ENCODE measurements at regions not wholly inside any gene's neighbourhood (a gene's known extent, or its start where the extent isn't known, plus 50 kb on each side); places are given as distances from the start of the nearest gene placed in this dataset.

GRCh38 chr2:136399667-136400289 is 281.8 kb upstream of the CXCR4 start:
- no peak for DNase-seq

GRCh38 chr2:136395582-136395981 is 277.6 kb upstream of the CXCR4 start:
- no peak for DNase-seq

GRCh38 chr2:136394136-136395060 is 276.4 kb upstream of the CXCR4 start:
- no peak for DNase-seq

GRCh38 chr2:136393514-136393913 is 275.6 kb upstream of the CXCR4 start:
- DNase-seq: no peak

- no peak for DNase-seq
Measured at GRCh38 chr2:136392897-136393505, 275.1 kb upstream of the CXCR4 start.

- no peak for DNase-seq
Measured at GRCh38 chr2:136389809-136390208, 271.9 kb upstream of the CXCR4 start.

- DNase-seq: peak; percentile 98
Measured at GRCh38 chr2:136386046-136386445, 268.1 kb upstream of the CXCR4 start.

GRCh38 chr2:136384531-136385303 is 266.8 kb upstream of the CXCR4 start:
- DNase-seq: peak; percentile 66

GRCh38 chr2:136383167-136383566 is 265.2 kb upstream of the CXCR4 start:
- no peak for DNase-seq

- no peak for DNase-seq
Measured at GRCh38 chr2:136381722-136382633, 264.0 kb upstream of the CXCR4 start.

GRCh38 chr2:136381245-136381644 is 263.3 kb upstream of the CXCR4 start:
- DNase-seq: no peak

- DNase-seq: peak; percentile 53
Measured at GRCh38 chr2:136378712-136379595, 261.0 kb upstream of the CXCR4 start.

GRCh38 chr2:136377423-136378382 is 259.8 kb upstream of the CXCR4 start:
- no peak for DNase-seq

- peak; percentile 68 for DNase-seq
Measured at GRCh38 chr2:136376798-136377211, 258.9 kb upstream of the CXCR4 start.

- no peak for DNase-seq
Measured at GRCh38 chr2:136376211-136376610, 258.3 kb upstream of the CXCR4 start.

GRCh38 chr2:136375017-136375901 is 257.3 kb upstream of the CXCR4 start:
- DNase-seq: no peak

GRCh38 chr2:136373841-136374240 is 255.9 kb upstream of the CXCR4 start:
- no peak for DNase-seq

GRCh38 chr2:136373029-136373428 is 255.1 kb upstream of the CXCR4 start:
- DNase-seq: no peak

- peak; percentile 70 for DNase-seq
Measured at GRCh38 chr2:136363900-136364299, 246.0 kb upstream of the CXCR4 start.
